Esophagus squamous epithelium (tissue), 5 donors: ENCODE measurements at regions not wholly inside any gene's neighbourhood (a gene's known extent, or its start where the extent isn't known, plus 50 kb on each side); places are given as distances from the start of the nearest gene placed in this dataset.

Source experiments
- DNase-seq: peaks from one replicate; lab custom pipeline; 2025; lab: John Stamatoyannopoulos, UW
- H3K27ac ChIP-seq, 4 donors: fragments of 200-600 bp; sonication (generic); one replicate each; pipeline ENCODE4 v1.5.1; 2016 to 2019; ENCODE audit warnings: mild to moderate bottlenecking in 1 of 4
- H3K27me3 ChIP-seq, 4 donors: fragments of 200-600 bp; sonication (generic); 1 replicate in 3 of 4; 2 replicates in 1 of 4; pipeline versions ENCODE4 v1.5.1 to v1.6.0; 2017 to 2021; ENCODE audit warnings: antibody characterized with exemption in 1 of 4
- H3K36me3 ChIP-seq, 3 donors: fragments of 200-600 bp; sonication (generic); one replicate each; pipeline ENCODE4 v1.5.1; 2016 to 2019
- H3K4me1 ChIP-seq, 3 donors: fragments of 200-600 bp; sonication (generic); one replicate each; pipeline ENCODE4 v1.5.1; 2017 to 2019
- H3K4me3 ChIP-seq, 4 donors: fragments of 200-600 bp; sonication (generic); 1 replicate in 3 of 4; 2 replicates in 1 of 4; pipeline ENCODE4 v1.5.1; 2016 to 2019; ENCODE audit warnings: mild to moderate bottlenecking in 2 of 4, moderate library complexity in 1 of 4
- H3K9me3 ChIP-seq, 3 donors: fragments of 200-600 bp; sonication (generic); one replicate each; pipeline ENCODE4 v1.5.1; 2016 to 2019
- CTCF ChIP-seq, 6 experiments: fragments of 450-650 bp in 4 of 6; fragments of 200-600 bp in 2 of 6; sonication (generic) in 2 of 6; IDR thresholded peaks; one replicate each; pipeline ENCODE4 v1.5.1; 2016 to 2019; ENCODE audit warnings: antibody characterized with exemption in 6 of 6, mild to moderate bottlenecking in 4 of 6, moderate library complexity in 4 of 6
- POLR2A ChIP-seq, 4 donors: fragments of 450-650 bp; IDR thresholded peaks; one replicate each; pipeline ENCODE4 v1.6.1; 2017; ENCODE audit warnings: antibody characterized with exemption in 4 of 4, mild to moderate bottlenecking in 4 of 4, moderate library complexity in 3 of 4
- whole genome bisulfite sequencing, 2 donors: methylation state at CpG; one replicate each; pipeline ENCODE4 v1.1.5; 2018; 5-methylcytosine and 5-hydroxymethylcytosine counted together
- intact Hi-C: fragments of 100-400 bp; cut with DNase I; formaldehyde crosslinking; loops from one replicate; pipeline ENCODE4 v1.15.0; 2022
- donor health status: DM: yes; HTN: yes; CAD: no.

DNA sequence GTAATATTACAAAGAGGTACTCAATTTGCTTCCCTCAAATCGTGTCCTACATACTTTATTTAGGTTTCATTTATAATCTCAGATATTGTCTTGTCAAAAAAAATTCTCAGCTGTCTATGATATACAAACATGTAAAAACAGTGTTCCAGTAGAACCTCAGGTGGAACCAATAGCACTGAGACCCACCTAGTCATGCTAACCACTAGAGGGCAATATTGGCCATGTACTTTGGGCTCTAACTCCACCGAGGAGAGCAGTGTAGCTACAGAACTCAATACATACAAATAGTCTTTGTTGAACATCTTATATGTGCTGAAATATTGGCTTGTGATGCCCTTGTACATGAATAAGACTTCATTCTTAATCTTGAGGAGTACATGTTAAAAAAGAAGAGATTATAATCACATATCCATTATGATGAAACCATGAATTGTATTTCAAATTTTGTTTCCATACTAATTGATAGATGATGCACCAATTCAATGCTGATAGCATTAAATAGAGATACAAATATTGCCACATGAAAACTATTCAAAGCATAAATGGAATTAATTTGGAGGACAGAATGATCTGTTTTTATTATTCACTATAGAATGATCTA, 71.2 kb upstream of the CNTLN start:
- DNase-seq: no peak
- intact Hi-C loops: no loop called here
- Histone ChIP-seq H3K36me3 (no peaks in the 10 kb centered on the region), H3K9me3 (no peaks in the 10 kb centered on the region), H3K27ac (no peak overlapping the region), H3K4me1 (no peaks in the 10 kb centered on the region), H3K4me3 (no peak overlapping the region), H3K27me3 (no peaks in the 10 kb centered on the region)
- no peak for TF ChIP-seq POLR2A (IDR thresholded peaks at IDR 0.05)
- TF ChIP-seq CTCF (IDR thresholded peaks at IDR 0.05): peak; percentile 35 to 69 (median 50)
- WGBS, 2 donors: 8 to 14% methylated on average over 2 of the region's 2 CpGs

DNA sequence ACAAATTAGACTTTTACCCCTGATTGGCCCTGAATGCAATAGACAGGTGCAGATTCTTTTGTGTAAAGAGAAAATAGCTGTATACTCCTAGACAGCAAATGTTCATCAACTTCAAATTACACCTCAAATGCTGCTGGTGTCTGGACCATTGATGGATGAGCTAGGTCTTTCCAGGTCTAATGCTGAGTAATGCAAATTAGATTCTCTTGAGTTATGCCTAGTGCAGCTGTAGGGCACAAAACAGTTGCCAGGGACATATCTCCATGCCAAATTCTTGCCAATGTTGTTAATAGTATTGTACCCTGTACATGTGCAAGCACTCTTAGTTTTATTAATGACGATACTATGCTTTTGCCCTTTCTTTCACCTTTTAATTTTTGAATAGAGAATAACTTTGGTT, 72.3 kb upstream of the CNTLN start:
- 0 to 31% methylated on average over 1 of the region's 1 CpG for WGBS, 2 donors
- Histone ChIP-seq H3K36me3 (no peaks in the 10 kb centered on the region), H3K9me3 (no peaks in the 10 kb centered on the region), H3K4me1 (no peaks in the 10 kb centered on the region), H3K4me3 (no peak overlapping the region), H3K27me3 (no peaks in the 10 kb centered on the region), H3K27ac (no peak overlapping the region)
- no peak for TF ChIP-seq CTCF (IDR thresholded peaks at IDR 0.05)
- no peak for TF ChIP-seq POLR2A (IDR thresholded peaks at IDR 0.05)
- intact Hi-C loops: no loop called here
- DNase-seq: no peak

- intact Hi-C loops: no loop called here
- no peak overlapping the region for H3K4me3 ChIP-seq
- no peaks in the 10 kb centered on the region for H3K36me3 ChIP-seq
- H3K27ac ChIP-seq: no peak overlapping the region
- TF ChIP-seq POLR2A (IDR thresholded peaks at IDR 0.05): no peak
- no peaks in the 10 kb centered on the region for H3K4me1 ChIP-seq
- DNase-seq: no peak
- no peaks in the 10 kb centered on the region for H3K9me3 ChIP-seq
- no peaks in the 10 kb centered on the region for H3K27me3 ChIP-seq
Observed at GRCh38 chr9:17060450-17060849, 74.4 kb upstream of the CNTLN start.

- Histone ChIP-seq H3K36me3 (no peaks in the 10 kb centered on the region), H3K27ac (no peak overlapping the region), H3K4me1 (no peaks in the 10 kb centered on the region), H3K27me3 (no peaks in the 10 kb centered on the region), H3K4me3 (no peak overlapping the region), H3K9me3 (no peaks in the 10 kb centered on the region)
- TF ChIP-seq CTCF (IDR thresholded peaks at IDR 0.05) (no peak), POLR2A (IDR thresholded peaks at IDR 0.05) (no peak)
- intact Hi-C loops: no loop called here
- no peak for DNase-seq
- 72 to 100% methylated on average over 1 of the region's 1 CpG for WGBS, 2 donors
Observed at GRCh38 chr9:17059465-17059864, 75.4 kb upstream of the CNTLN start.

GRCh38 chr9:17057729-17058128, 77.1 kb upstream of the CNTLN start:
- Histone ChIP-seq H3K9me3 (no peaks in the 10 kb centered on the region), H3K27ac (no peak overlapping the region), H3K4me1 (no peaks in the 10 kb centered on the region), H3K36me3 (no peaks in the 10 kb centered on the region), H3K27me3 (no peaks in the 10 kb centered on the region), H3K4me3 (no peak overlapping the region)
- TF ChIP-seq CTCF (IDR thresholded peaks at IDR 0.05) (no peak), POLR2A (IDR thresholded peaks at IDR 0.05) (no peak)
- no peak for DNase-seq
- WGBS, 2 donors: 64 to 87% methylated on average over 3 of the region's 3 CpGs
- intact Hi-C loops: no loop called here

DNA sequence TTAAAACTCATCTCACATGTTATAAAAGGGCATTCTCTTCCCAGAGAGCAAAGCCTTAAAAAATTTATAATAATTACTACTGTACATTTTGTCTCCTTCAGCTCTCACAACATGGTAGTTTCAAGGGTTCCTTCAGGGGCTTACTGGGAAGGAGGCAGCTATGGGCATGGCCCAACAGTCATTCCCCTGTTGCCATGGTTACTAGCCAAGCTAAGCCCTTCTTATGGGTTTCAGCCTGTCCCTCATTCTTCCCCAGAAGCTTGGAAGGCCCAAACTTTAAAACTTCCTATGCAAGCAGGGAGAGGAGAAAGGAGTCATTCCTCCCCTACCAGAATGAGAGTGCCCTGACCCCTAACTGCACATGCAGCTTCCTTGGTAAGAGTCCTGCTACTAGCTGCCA, 82.2 kb upstream of the CNTLN start:
- Histone ChIP-seq H3K4me1 (no peaks in the 10 kb centered on the region), H3K27ac (no peak overlapping the region), H3K9me3 (no peaks in the 10 kb centered on the region), H3K4me3 (no peak overlapping the region), H3K27me3 (no peaks in the 10 kb centered on the region), H3K36me3 (no peaks in the 10 kb centered on the region)
- intact Hi-C loops: no loop called here
- TF ChIP-seq POLR2A (IDR thresholded peaks at IDR 0.05) (no peak), CTCF (IDR thresholded peaks at IDR 0.05) (no peak)
- DNase-seq: no peak
